ENCODE measurements at regions not wholly inside any gene's neighbourhood (a gene's known extent, or its start where the extent isn't known, plus 50 kb on each side); places are given as distances from the start of the nearest gene placed in this dataset.
"Not testable (repeated sequence)": the region's sequence is repeated elsewhere in the genome, so short reads cannot be mapped to it uniquely, and the experiment has no call there.

- no peak for DNase-seq
- H3K4me3 ChIP-seq (ENCODE audit: low read length), result no peak overlapping the region
- H3K27ac ChIP-seq (ENCODE audit: low read length), result no peak overlapping the region
- WGBS (ENCODE audit: insufficient coverage, low lambda C conversion rate), result no CpG with 5 or more reads among the region's 5 CpGs
- no peaks in the 10 kb centered on the region for H3K4me1 ChIP-seq (ENCODE audit: control insufficient read depth, insufficient read depth, low read length)
- H3K27me3 ChIP-seq (ENCODE audit: control insufficient read depth, insufficient read depth, low read length), result no peaks in the 10 kb centered on the region
- no peaks in the 10 kb centered on the region for H3K9me3 ChIP-seq (ENCODE audit: control insufficient read depth, low read depth, low read length)
- no peaks in the 10 kb centered on the region for H3K36me3 ChIP-seq (ENCODE audit: control insufficient read depth, insufficient read depth, low read length)
These were observed 164.2 kb downstream of the NDUFA12 start for GRCh38 chr12:94839347-94839746.

- 70% methylated on average over 2 of the region's 13 CpGs for WGBS (ENCODE audit: insufficient coverage, low lambda C conversion rate)
- H3K4me3 ChIP-seq (ENCODE audit: low read length); H3K27ac ChIP-seq (ENCODE audit: low read length); H3K36me3 ChIP-seq (ENCODE audit: control insufficient read depth, insufficient read depth, low read length); H3K9me3 ChIP-seq (ENCODE audit: control insufficient read depth, low read depth, low read length); DNase-seq; H3K27me3 ChIP-seq (ENCODE audit: control insufficient read depth, insufficient read depth, low read length); H3K4me1 ChIP-seq (ENCODE audit: control insufficient read depth, insufficient read depth, low read length): not testable (repeated sequence)
These were observed 166.4 kb downstream of the NDUFA12 start for GRCh38 chr12:94836952-94837670.

DNA sequence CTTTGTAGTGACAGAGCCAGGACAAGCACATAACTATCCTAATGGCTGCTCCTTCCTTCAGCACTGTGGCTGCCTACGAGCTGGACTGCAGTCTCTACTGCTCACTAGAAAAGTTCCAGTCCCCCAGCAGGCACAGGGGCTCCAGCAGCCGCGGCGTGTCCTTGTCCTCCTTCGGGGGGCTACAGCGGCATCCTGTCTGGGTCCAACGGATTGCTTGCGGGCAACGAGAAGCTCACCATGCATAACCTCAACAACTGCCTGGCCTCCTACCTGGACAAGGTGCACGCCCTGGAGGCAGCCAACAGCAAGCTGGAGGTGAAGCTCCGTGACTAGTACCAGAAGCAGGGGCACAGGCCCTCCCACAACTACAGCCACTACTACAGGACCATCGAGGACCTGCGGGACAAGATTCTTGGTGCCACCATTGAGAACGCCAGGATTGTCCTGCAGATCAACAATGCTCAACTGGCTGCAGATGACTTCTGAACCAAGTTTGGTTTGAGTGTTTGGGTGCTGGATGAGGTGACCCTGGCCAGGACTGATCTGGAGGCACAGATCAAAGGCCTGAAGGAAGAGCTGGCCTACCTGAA, 169.4 kb downstream of the NDUFA12 start:
- WGBS (ENCODE audit: insufficient coverage, low lambda C conversion rate), result no CpG with 5 or more reads among the region's 14 CpGs
- Histone ChIP-seq H3K36me3 (ENCODE audit: control insufficient read depth, insufficient read depth, low read length) (no peaks in the 10 kb centered on the region), H3K9me3 (ENCODE audit: control insufficient read depth, low read depth, low read length) (no peaks in the 10 kb centered on the region), H3K4me1 (ENCODE audit: control insufficient read depth, insufficient read depth, low read length) (peaks cover 10% of the 10 kb centered on the region), H3K4me3 (ENCODE audit: low read length) (no peak overlapping the region), H3K27me3 (ENCODE audit: control insufficient read depth, insufficient read depth, low read length) (no peaks in the 10 kb centered on the region), H3K27ac (ENCODE audit: low read length) (no peak overlapping the region)
- no peak for DNase-seq

GRCh38 chr12:94832780-94833681, 170.5 kb downstream of the NDUFA12 start:
- peaks cover 12% of the 10 kb centered on the region for H3K4me1 ChIP-seq (ENCODE audit: control insufficient read depth, insufficient read depth, low read length)
- no peak overlapping the region for H3K27ac ChIP-seq (ENCODE audit: low read length)
- H3K36me3 ChIP-seq (ENCODE audit: control insufficient read depth, insufficient read depth, low read length), result no peaks in the 10 kb centered on the region
- H3K4me3 ChIP-seq (ENCODE audit: low read length), result no peak overlapping the region
- 36% methylated on average over 2 of the region's 15 CpGs for WGBS (ENCODE audit: insufficient coverage, low lambda C conversion rate)
- DNase-seq, result peak; percentile 25 to 27
- no peaks in the 10 kb centered on the region for H3K27me3 ChIP-seq (ENCODE audit: control insufficient read depth, insufficient read depth, low read length)
- no peaks in the 10 kb centered on the region for H3K9me3 ChIP-seq (ENCODE audit: control insufficient read depth, low read depth, low read length)

- H3K9me3 ChIP-seq (ENCODE audit: control insufficient read depth, low read depth, low read length), result no peaks in the 10 kb centered on the region
- 86% methylated on average over 1 of the region's 3 CpGs for WGBS (ENCODE audit: insufficient coverage, low lambda C conversion rate)
- H3K4me3 ChIP-seq (ENCODE audit: low read length), result no peak overlapping the region
- peaks cover 12% of the 10 kb centered on the region for H3K4me1 ChIP-seq (ENCODE audit: control insufficient read depth, insufficient read depth, low read length)
- no peaks in the 10 kb centered on the region for H3K27me3 ChIP-seq (ENCODE audit: control insufficient read depth, insufficient read depth, low read length)
- DNase-seq, result no peak
- H3K36me3 ChIP-seq (ENCODE audit: control insufficient read depth, insufficient read depth, low read length), result no peaks in the 10 kb centered on the region
- H3K27ac ChIP-seq (ENCODE audit: low read length), result no peak overlapping the region
These were observed 171.4 kb downstream of the NDUFA12 start for GRCh38 chr12:94832105-94832504.

- DNase-seq, result no peak
- H3K27ac ChIP-seq (ENCODE audit: low read length), result peak overlapping the region; percentile 74
- H3K4me3 ChIP-seq (ENCODE audit: low read length), result no peak overlapping the region
- WGBS (ENCODE audit: insufficient coverage, low lambda C conversion rate), result no CpG with 5 or more reads among the region's 9 CpGs
- H3K27me3 ChIP-seq (ENCODE audit: control insufficient read depth, insufficient read depth, low read length), result no peaks in the 10 kb centered on the region
- H3K36me3 ChIP-seq (ENCODE audit: control insufficient read depth, insufficient read depth, low read length), result no peaks in the 10 kb centered on the region
- H3K9me3 ChIP-seq (ENCODE audit: control insufficient read depth, low read depth, low read length), result no peaks in the 10 kb centered on the region
- peaks cover 12% of the 10 kb centered on the region for H3K4me1 ChIP-seq (ENCODE audit: control insufficient read depth, insufficient read depth, low read length)
These were observed 172.3 kb downstream of the NDUFA12 start for GRCh38 chr12:94831081-94831751.

- DNase-seq, result peak; percentile 33 to 73
- Histone ChIP-seq H3K27ac (ENCODE audit: low read length) (peak overlapping the region; percentile 74), H3K4me1 (ENCODE audit: control insufficient read depth, insufficient read depth, low read length) (peaks cover 12% of the 10 kb centered on the region)
These were observed 173.9 kb downstream of the NDUFA12 start for GRCh38 chr12:94829552-94829951.

GRCh38 chr12:94819011-94819410, 168.7 kb upstream of the TMCC3 start:
- Histone ChIP-seq H3K36me3 (ENCODE audit: control insufficient read depth, insufficient read depth, low read length) (no peaks in the 10 kb centered on the region), H3K9me3 (ENCODE audit: control insufficient read depth, low read depth, low read length) (no peaks in the 10 kb centered on the region), H3K27me3 (ENCODE audit: control insufficient read depth, insufficient read depth, low read length) (no peaks in the 10 kb centered on the region), H3K4me3 (ENCODE audit: low read length) (no peak overlapping the region), H3K4me1 (ENCODE audit: control insufficient read depth, insufficient read depth, low read length) (no peaks in the 10 kb centered on the region), H3K27ac (ENCODE audit: low read length) (no peak overlapping the region)
- no peak for DNase-seq
- WGBS (ENCODE audit: insufficient coverage, low lambda C conversion rate), result no CpG with 5 or more reads among the region's 5 CpGs

More at GRCh38 chr12:94829552-94829951, 173.9 kb downstream of the NDUFA12 start:
- no peaks in the 10 kb centered on the region for H3K27me3 ChIP-seq (ENCODE audit: control insufficient read depth, insufficient read depth, low read length)
- no peaks in the 10 kb centered on the region for H3K9me3 ChIP-seq (ENCODE audit: control insufficient read depth, low read depth, low read length)
- no CpG with 5 or more reads among the region's 1 CpG for WGBS (ENCODE audit: insufficient coverage, low lambda C conversion rate)
- H3K36me3 ChIP-seq (ENCODE audit: control insufficient read depth, insufficient read depth, low read length), result no peaks in the 10 kb centered on the region
- H3K4me3 ChIP-seq (ENCODE audit: low read length), result no peak overlapping the region

DNA sequence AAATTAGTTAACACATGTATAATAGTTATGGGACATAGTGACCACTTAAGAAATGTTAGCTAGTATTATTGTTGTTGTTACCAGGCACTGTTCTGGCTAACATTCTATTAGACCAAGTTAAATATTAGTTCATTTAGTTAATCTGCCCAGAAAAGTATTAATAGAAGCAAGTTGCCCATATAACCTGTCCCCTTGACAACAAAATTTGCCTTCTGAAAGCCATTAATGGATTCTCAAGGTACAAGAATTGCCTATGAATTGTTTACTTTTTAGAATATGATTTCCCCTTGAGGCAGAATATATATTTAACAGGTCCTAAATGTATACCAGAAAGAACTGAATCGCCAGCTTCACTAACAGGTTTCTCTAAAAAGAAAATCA, 167.3 kb upstream of the TMCC3 start:
- Histone ChIP-seq H3K4me1 (ENCODE audit: control insufficient read depth, insufficient read depth, low read length) (no peaks in the 10 kb centered on the region), H3K4me3 (ENCODE audit: low read length) (no peak overlapping the region), H3K36me3 (ENCODE audit: control insufficient read depth, insufficient read depth, low read length) (no peaks in the 10 kb centered on the region), H3K9me3 (ENCODE audit: control insufficient read depth, low read depth, low read length) (peaks cover 8% of the 10 kb centered on the region), H3K27me3 (ENCODE audit: control insufficient read depth, insufficient read depth, low read length) (no peaks in the 10 kb centered on the region), H3K27ac (ENCODE audit: low read length) (no peak overlapping the region)
- no peak for DNase-seq
- WGBS (ENCODE audit: insufficient coverage, low lambda C conversion rate), result 86% methylated on average over 1 of the region's 1 CpG

DNA sequence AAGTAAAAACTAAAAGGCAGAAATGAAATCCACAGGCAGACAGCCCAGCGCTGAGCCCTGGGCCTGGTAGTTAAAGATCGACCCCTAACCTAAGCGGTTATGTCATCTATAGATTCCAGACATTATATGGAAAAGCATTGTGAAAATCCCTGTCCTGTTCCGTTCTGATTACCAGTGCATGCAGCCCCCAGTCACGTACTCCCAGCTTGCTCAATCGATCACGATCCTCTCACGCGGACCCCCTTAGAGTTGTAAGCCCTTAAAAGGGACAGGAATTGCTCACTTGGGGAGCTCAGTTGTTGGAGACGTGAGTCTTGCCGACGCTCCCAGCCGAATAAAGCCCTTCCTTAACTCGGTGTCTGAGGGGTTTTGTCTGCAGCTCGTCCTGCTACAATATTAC, 166.8 kb upstream of the TMCC3 start:
- not testable (repeated sequence) for H3K27me3 ChIP-seq (ENCODE audit: control insufficient read depth, insufficient read depth, low read length); H3K4me1 ChIP-seq (ENCODE audit: control insufficient read depth, insufficient read depth, low read length); H3K9me3 ChIP-seq (ENCODE audit: control insufficient read depth, low read depth, low read length); DNase-seq; H3K4me3 ChIP-seq (ENCODE audit: low read length); H3K36me3 ChIP-seq (ENCODE audit: control insufficient read depth, insufficient read depth, low read length); H3K27ac ChIP-seq (ENCODE audit: low read length)
- 90% methylated on average over 2 of the region's 15 CpGs for WGBS (ENCODE audit: insufficient coverage, low lambda C conversion rate)

All from large intestine (tissue), 3 donors.